ENCODE measurements at regions not wholly inside any gene's neighbourhood (a gene's known extent, or its start where the extent isn't known, plus 50 kb on each side); places are given as distances from the start of the nearest gene placed in this dataset.
"Not testable (repeated sequence)": the region's sequence is repeated elsewhere in the genome, so short reads cannot be mapped to it uniquely, and the experiment has no call there.

DNA sequence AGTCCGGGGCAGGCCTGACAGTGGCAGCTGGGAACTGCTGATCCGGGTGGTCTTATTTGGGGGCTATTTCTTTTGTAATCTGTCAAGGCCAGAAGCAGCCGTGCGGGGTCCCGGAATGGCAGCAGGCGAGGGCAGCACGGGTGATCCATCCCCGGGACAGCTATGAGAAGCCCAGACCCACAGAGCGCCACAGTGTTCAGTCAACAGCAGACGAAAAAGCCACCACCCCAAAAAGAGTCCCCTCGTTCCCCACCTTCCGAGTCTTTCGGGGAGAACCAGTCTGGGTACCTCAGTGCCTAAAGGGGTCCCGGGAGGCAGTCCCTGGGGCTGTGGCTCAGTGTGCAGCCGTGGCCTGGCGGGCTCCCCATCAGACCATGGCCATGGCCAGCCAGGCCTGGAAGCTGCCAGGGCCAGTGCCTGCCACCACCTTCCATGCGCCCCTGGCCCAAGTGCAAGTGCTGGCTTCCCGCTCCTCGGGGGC lies 125.1 kb upstream of the KCTD7 start:
- no peak for DNase-seq (ENCODE audit: low spot score)

DNA sequence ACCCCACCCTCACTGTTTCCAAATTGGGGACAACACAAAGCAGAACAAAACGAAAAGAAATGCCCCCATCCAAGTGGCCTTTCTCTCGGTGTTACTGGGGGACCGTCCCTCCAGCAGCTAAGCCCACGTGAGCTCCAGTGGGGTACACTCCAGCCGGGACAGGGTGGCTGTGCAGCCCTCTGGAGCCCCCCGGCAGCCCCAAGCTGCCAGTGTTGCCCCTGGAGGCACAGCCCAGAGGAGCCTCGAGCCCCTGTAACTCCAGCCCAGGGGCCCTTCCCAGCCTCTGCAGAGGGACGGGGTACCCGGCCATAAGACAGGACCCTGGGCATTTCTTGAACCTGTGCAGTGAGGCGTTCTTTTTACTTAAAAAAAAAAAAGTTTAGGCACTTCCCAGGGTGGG lies 124.5 kb upstream of the KCTD7 start:
- no peak for DNase-seq (ENCODE audit: low spot score)

DNA sequence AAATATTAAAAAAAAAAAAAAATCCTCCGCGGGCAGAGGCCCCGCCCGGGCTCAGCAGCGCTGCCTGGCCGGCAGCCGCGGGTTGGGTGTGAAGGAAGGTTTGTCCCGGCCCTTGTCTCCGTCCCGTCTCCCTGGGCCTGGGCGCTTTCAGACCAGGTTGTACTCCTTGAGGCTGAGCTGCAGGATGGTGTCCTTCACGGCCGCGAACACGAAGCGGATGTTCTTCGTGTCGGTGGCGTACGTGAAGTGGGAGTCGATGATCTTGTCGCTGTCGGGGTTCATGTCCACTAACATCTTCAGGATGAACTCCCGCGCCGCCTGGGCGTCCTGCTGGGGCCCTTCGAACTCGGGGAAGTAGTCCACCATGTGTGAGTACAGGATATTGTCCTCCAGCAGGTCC lies 123.7 kb upstream of the KCTD7 start:
- no peak for DNase-seq (ENCODE audit: low spot score)

DNA sequence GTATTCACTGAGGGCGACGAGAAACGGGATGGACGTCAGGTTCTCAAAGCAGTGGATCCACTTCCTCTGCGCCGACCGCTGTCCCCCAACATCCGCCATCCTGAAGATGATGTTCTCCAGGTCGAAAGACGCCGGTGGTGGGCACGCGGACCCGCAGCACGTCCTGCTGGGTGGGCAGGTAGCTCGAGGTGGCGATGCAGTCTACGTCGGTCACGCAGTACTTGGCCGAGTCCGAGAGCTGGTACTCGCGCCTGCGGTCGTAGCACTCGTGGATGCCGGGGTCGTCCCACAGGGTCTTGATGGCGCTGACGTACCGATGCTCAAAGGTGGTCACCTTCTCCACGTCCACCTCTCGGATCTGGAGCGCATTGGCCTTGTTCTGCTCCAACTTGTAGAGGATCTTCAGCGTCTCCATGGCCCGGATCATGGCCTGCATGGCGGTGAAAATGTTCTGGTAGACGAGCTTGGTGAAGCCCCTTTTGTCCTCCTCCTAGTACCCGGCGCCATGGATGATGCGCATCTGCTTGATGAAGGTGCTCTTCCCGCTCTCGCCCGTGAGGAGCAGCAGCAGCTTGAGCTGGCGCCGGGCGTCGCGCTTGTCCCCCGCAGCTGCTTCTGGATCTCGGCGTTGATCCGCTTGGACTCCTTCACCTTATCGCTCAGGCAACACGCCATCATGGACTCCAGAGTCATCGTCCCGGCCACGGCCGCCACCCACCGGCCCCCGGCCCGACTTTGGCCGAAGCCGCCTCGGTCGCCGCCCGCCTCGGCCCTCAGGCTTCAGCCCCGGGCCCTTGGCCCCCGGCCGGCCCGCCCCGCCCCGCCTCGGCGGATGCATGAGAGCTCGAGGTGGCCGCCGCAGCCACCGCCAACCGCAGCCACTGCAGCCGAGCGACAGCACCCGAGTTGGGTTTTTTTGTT lies 122.9 kb upstream of the KCTD7 start:
- DNase-seq (ENCODE audit: low spot score), result no peak

DNA sequence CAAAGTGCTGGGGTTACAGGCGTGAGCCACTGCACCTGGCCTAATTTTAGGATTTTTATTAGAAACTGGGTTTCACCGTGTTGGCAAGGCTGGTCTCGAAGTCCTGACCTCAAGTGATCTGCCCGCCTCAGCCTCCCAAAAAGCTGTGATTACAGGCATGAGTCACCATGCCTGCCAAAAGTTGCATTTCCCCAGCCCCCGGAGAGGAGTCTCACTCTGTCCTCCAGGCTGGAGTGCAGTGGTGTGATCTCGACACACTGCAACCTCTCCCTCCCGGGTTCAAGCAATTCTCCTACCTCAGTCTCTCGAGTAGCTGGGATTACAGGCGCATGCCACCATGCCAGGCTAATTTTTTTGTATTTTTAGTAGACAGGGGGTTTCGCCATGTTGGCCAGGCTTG lies 122.0 kb upstream of the KCTD7 start:
- not testable (repeated sequence) for DNase-seq (ENCODE audit: low spot score)

- DNase-seq (ENCODE audit: low spot score), result no peak
Observed at GRCh38 chr7:66507764-66508296, 120.9 kb upstream of the KCTD7 start.

GRCh38 chr7:66508431-66508830 lies 120.2 kb upstream of the KCTD7 start:
- no peak for DNase-seq (ENCODE audit: low spot score)

- DNase-seq (ENCODE audit: low spot score), result no peak
Observed at GRCh38 chr7:66514050-66514449, 114.6 kb upstream of the KCTD7 start.

DNA sequence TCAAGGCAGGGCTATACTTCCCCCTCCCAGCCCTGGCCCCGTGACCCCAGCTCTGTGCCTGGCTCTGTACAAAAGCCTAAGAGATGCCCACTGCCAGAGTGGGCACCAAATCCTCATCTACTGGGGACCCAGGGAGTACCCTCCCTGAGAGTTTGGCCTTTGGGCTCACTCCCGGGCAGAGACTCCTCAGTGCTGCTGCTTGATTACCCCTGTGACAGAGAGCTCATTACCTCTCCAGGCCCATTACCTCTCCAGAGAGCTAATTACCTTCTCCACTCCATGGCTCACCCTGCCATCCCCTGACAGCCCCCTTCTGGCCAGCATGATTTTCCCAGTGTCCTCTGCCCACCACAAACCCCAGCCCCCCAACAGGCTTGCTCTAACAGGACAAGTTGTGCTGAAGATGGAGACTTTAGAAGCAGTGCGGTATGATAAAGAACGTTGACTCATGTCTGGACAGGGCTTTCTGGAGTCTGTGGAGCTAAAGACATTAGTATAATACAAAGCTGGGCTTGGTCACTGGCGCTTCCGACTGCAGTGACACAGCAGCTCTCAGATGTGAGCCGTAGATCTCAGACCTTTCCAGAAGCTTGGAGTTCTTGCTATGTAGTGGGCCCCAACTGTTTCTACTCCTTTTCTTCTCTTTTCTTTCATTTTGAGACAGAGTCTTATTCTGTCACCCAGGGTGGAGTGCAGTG lies 111.3 kb upstream of the KCTD7 start:
- no peak for DNase-seq (ENCODE audit: low spot score)

GRCh38 chr7:66518151-66518691 lies 110.5 kb upstream of the KCTD7 start:
- no peak for DNase-seq (ENCODE audit: low spot score)

DNA sequence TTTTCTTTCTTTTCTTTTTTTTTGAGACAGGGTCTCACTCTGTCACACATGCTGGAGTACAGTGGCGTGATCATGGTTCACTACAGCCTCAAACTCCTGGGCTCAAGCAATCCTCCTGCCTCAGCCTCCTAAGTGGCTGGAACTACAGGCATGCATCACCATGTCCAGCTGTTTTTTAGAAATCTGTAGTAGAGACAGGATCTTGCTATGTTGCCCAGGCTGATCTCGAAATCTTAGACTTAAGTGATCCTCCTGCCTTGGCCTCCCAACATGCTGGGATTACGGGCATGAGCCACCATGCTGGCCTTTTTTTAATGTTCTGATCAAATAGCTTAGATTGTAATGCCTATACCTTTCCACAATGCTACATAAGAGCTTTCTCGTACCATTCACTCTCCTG lies 107.0 kb upstream of the KCTD7 start:
- no peak for DNase-seq (ENCODE audit: low spot score)

GRCh38 chr7:66522518-66522917 lies 106.2 kb upstream of the KCTD7 start:
- peak; percentile 47 for DNase-seq (ENCODE audit: low spot score)

DNA sequence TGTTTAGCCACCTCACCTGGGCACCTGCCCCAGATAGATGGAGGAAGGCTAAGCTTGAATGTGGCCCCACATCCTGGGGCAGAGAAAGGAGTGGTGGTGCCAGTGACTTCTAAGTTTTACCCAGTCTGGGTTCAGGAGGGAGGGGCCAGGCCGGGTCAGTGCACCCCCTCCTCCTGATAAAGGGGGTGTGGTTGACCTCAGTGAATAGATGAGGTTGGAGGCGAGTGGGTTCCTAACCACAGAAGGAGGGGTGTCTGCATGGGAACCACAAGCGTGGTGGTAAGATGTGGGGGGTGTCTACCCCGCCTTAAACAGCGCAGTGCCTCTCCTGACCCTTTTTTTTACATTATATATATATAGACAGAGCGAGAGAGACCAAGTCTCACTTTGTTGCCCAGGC lies 105.3 kb upstream of the KCTD7 start:
- DNase-seq (ENCODE audit: low spot score), result no peak

GRCh38 chr7:66524738-66525137 lies 103.9 kb upstream of the KCTD7 start:
- no peak for DNase-seq (ENCODE audit: low spot score)

- DNase-seq (ENCODE audit: low spot score), result not testable (repeated sequence)
Observed at GRCh38 chr7:66526782-66527181, 101.9 kb upstream of the KCTD7 start.

GRCh38 chr7:66528652-66529051 lies 100.0 kb upstream of the KCTD7 start:
- DNase-seq (ENCODE audit: low spot score), result no peak

DNA sequence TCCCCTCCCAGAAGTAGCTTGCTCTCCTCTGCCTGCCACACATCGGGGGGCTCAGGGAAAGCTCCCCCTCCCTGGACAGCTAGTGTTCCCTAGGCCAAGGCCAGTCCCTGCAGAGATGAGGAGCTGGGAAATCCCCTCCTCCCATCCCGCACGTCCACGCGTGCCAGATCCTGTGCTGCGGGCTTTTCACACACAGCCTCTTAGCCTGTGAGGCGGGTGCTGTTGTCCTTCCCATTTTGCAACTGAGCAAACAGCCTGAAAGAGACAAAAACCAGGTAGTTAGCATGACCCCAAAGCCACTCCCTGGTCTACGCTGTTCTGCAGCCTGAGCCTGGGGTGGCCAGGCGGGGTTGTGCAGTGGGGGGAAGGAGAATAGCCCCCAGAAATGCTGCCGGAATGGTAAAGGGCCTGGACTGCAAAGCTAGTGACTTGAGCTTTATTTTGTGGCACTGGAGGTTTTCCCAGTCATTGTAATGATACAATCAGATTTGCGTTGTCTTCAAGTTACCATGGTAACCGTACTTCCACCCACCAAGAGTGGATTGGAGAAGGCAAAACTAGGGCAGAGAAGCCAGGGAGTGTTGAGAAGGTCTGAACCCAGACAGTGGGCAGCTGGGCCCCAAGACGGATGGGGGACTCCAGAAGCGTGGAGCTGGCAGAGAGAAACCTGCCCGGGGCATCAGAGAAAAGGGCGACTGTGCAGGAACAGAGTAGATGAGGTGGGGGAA lies 98.6 kb upstream of the KCTD7 start:
- DNase-seq (ENCODE audit: low spot score), result no peak

GRCh38 chr7:66535414-66536329 lies 93.0 kb upstream of the KCTD7 start:
- no peak for DNase-seq (ENCODE audit: low spot score)

DNA sequence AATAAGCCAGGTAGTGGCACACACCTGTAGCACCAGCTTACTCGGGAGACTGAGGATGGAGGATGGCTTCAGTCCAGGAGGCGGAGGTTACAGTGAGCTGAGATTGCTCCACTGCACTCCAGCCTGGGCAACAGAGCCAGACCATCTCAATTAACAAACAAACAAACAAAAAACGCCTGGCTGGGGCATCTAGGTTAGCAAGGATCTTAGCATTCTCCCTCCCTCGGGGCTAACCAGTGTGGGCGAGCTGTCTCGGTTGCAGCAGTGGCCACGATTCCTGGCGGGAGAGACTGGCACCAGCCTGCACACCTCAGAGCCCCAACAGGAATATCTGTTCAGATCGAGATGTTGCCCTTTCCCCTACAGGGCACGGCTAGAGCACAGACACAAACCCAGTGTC lies 91.3 kb upstream of the KCTD7 start:
- DNase-seq (ENCODE audit: low spot score), result no peak

- DNase-seq (ENCODE audit: low spot score), result no peak
Observed at GRCh38 chr7:66537876-66538275, 90.8 kb upstream of the KCTD7 start.

DNA sequence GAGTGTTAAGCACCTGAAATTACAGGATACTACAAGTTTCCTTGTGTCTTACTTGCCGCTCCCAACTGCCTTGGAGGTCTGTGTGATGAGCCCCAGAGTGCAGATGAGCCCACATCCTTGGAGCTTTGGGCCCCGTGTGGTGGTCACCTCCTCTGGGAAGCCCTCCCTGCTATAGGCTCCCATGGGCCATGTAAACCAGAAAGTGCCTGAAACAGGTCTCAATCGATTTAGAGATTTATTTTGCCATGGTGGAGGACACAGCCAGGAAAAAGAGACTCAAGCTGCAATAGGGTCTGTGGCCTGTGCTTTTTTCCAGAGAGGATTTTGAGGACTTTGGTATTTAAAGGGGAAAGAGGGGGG lies 89.4 kb upstream of the KCTD7 start:
- DNase-seq (ENCODE audit: low spot score), result no peak
